Activated T-helper 1 cell treated with anti-CD3 and anti-CD28 coated beads, Interleukin-12 subunit alpha, Interleukin-12 subunit beta, Interleukin-2, Interleukin-4 antibody, amounts not matched to agents 30 ng/mL and 10 ng/mL and 1 ng/mL, durations not matched to agents 14 hours and 24 hours and 36 hours (primary cell): ENCODE measurements at regions not wholly inside any gene's neighbourhood (a gene's known extent, or its start where the extent isn't known, plus 50 kb on each side); places are given as distances from the start of the nearest gene placed in this dataset.
A peak's percentile ranks its signal among the peaks of the same experiment; 100 is the strongest.
"Not testable (repeated sequence)": the region's sequence is repeated elsewhere in the genome, so short reads cannot be mapped to it uniquely, and the experiment has no call there.

ENCODE experiments used
- DNase-seq: peaks from one replicate; pipeline ENCODE4 v3.0.0; 2021; ENCODE audit warnings: low spot score
- H3K27ac Mint-ChIP-seq: one replicate; pipeline ENCODE4 v1.8.0; 2021; ENCODE audit warnings: mild to moderate bottlenecking, mixed read lengths
- H3K27me3 Mint-ChIP-seq: one replicate; pipeline ENCODE4 v1.8.0; 2022; ENCODE audit warnings: mild to moderate bottlenecking, moderate library complexity, mixed read lengths; ENCODE audit not compliant: insufficient read depth
- H3K36me3 Mint-ChIP-seq: one replicate; pipeline ENCODE4 v1.8.0; 2021; ENCODE audit warnings: low read depth, mixed read lengths
- H3K4me1 Mint-ChIP-seq: one replicate; pipeline ENCODE4 v1.8.0; 2021; ENCODE audit warnings: low read depth, mixed read lengths
- H3K4me3 Mint-ChIP-seq: one replicate; pipeline ENCODE4 v1.8.0; 2021; ENCODE audit warnings: mild to moderate bottlenecking, moderate library complexity, mixed read lengths
- H3K9me3 Mint-ChIP-seq: one replicate; pipeline ENCODE4 v1.8.0; 2021; ENCODE audit warnings: mixed read lengths
- intact Hi-C: fragments of 100-400 bp; cut with micrococcal nuclease; formaldehyde crosslinking; loops from one replicate; pipeline ENCODE4 v1.15.1; 2024

DNA sequence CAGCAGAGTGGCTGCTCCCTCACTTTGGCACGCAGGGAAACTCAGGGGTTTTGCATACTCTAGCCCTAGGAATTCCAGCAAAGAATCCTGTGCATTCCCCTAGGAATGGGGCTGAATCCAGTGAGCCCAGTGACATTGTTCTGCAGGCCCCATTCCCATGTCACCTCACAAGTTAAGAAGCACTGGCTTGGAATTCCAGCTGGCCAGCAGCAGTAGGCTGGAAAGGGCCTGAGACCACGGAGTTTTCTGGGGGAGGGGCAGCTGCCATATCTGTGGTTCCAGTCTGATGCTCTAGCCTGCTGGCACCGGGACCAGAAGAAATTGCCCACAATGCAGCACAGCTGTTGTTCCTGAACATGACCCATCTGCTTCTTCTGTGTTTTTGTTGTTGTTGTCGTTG is 217.6 kb upstream of the DMRTA1 start:
- no peak overlapping the region for H3K4me3 Mint-ChIP-seq
- intact Hi-C loops: no loop called here
- H3K27me3 Mint-ChIP-seq: peaks cover 28% of the 10 kb centered on the region
- no peak for DNase-seq
- no peak overlapping the region for H3K27ac Mint-ChIP-seq
- H3K4me1 Mint-ChIP-seq: no peaks in the 10 kb centered on the region
- H3K36me3 Mint-ChIP-seq: peaks cover 2% of the 10 kb centered on the region
- H3K9me3 Mint-ChIP-seq: peaks cover 22% of the 10 kb centered on the region

DNA sequence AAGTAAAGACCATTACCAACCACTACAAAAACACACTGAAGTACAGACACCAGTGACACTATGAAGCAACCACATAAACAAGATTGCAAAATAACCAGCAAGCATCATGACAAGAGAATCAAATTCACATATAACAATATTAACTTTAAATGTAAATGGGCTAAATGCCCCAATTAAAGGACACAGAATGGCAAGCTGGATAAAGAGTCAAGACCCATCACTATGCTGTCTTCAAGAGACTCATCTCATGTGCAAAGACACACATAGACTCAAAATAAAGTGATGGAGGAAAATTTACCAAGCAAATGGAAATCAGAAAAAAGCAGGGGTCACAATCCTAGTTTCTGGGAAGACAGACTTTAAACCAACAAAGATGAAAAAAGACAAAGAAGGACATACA is 215.3 kb upstream of the DMRTA1 start:
- H3K4me1 Mint-ChIP-seq, H3K36me3 Mint-ChIP-seq, intact Hi-C loops, H3K27ac Mint-ChIP-seq, H3K4me3 Mint-ChIP-seq, DNase-seq: not testable (repeated sequence)
- Mint-ChIP-seq H3K27me3 (peaks cover 33% of the 10 kb centered on the region), H3K9me3 (peaks cover 22% of the 10 kb centered on the region)

- H3K36me3 Mint-ChIP-seq: peaks cover 2% of the 10 kb centered on the region
- H3K9me3 Mint-ChIP-seq: peaks cover 22% of the 10 kb centered on the region
- H3K4me1 Mint-ChIP-seq: peaks cover 9% of the 10 kb centered on the region
- DNase-seq: no peak
- intact Hi-C loops: no loop called here
- H3K27me3 Mint-ChIP-seq: peaks cover 32% of the 10 kb centered on the region
- H3K27ac Mint-ChIP-seq: no peak overlapping the region
- H3K4me3 Mint-ChIP-seq: no peak overlapping the region
Observed at GRCh38 chr9:22232971-22233370, 213.7 kb upstream of the DMRTA1 start.

DNA sequence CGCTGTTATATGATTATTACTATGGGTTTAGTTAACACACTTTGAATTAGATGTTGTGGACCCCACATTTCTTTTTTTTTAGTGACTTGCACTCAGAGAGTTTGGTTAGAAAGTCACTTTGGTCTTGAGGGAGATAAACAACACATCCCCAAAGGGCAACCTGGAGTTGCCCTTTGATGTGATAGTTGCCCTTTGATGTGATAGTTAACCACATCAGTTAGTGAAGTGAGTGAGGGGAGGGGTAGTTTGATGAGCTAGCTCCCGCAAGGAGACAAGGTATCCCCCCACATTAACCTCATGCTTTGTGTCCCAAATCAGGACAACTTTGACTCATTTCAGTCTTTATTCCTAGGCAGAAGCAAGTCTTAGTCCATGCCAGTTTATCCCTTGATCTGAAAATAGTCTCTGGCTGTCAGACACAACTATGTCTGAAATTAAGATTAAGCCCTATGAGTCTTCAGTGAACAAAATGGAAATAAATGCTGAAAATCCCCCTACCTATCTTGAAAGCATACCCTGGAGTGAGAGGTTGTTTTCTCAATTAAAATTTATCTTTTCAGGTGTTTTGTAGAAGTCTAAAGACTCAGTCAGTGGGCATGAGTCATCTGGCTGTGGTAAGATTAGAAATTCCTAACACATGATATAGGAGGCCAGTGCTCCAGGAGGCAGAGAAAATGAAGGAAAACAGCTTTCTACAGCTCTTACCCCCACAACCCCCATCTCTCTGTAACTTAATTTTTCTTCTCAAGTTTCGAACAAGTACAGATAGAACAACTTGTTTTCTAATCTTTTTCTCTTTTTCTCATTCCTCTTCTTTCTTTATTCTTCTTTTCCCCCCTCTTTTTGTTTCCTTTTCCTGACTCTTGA is 208.9 kb upstream of the DMRTA1 start:
- Mint-ChIP-seq H3K36me3 (no peaks in the 10 kb centered on the region), H3K4me3 (no peak overlapping the region), H3K27me3 (peaks cover 42% of the 10 kb centered on the region), H3K4me1 (peaks cover 50% of the 10 kb centered on the region), H3K27ac (no peak overlapping the region), H3K9me3 (peaks cover under 1% of the 10 kb centered on the region)
- DNase-seq: no peak
- intact Hi-C loops: loop anchor here (2.0 to 5.0 kb wide), 3 partner anchors 120 to 1915 kb away; partner anchors contain the start of gene CDKN2B

DNA sequence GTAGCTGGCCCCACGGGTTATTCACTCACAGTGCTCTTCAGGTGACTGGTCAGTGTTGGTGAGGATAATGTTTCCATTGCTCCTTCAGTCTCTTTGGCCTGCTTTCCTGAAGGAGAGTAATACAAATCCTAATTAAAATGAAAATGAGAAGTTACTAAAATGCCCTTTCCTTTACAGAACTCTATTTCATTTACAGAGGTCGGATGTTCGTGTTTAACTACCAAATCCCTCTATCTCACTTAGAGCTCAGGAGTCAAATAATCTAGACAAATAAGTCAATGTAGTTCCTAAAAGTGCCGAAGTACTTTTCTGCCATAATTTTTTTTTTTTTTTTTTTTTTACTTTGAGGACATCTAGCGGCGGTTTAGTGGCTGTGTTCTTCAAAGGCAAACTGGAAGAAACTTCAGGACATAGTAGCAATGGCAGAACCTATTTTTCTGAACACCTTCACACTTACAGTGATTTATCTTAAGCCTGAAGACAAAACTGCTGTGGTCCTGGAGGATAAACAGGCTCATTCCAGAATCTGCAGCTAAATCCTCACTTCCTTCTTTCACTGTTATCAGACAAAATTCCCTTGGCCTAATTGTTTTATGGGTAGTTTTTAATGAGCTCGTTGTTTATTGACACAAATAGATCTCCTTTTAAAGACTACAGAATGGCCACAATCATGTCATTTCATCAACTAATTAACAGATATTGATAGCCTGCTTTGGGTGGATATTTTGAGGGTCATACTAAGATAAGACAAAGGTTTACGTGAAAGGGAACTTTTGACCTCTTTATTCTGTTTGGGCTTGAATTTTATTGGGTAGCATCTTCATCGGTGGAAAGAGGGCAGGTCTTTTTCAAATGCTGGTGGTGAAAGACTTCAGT is 207.6 kb upstream of the DMRTA1 start:
- Mint-ChIP-seq H3K4me1 (peaks cover 50% of the 10 kb centered on the region), H3K4me3 (no peak overlapping the region), H3K9me3 (no peaks in the 10 kb centered on the region), H3K27me3 (peaks cover 43% of the 10 kb centered on the region), H3K36me3 (no peaks in the 10 kb centered on the region), H3K27ac (no peak overlapping the region)
- intact Hi-C loops: loop anchor here (1.0 to 5.0 kb wide), 4 partner anchors 122 to 1917 kb away; partner anchors contain the start of gene CDKN2B
- no peak for DNase-seq

DNA sequence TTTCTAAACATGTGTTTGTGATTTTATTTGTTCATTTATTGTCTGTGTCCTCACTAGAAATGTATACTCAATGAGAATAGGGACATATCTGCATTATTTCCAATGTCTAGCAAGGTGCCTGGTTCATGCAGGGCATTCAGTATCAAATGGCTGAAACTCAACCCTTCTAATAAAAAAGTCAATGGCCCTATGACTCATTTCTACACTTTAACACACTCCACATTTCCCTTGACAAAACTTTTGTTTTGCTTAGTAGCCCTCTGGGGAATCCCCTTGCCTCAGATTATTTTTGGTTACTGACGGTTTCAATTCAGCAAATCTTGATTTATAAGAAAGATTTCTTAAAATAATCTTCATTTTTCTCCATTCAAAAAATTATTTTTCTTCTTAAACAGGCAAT is 206.0 kb upstream of the DMRTA1 start:
- DNase-seq: peak; percentile 6
- H3K4me3 Mint-ChIP-seq: no peak overlapping the region

GRCh38 chr9:22241024-22241423 is 205.6 kb upstream of the DMRTA1 start:
- no peak overlapping the region for H3K4me3 Mint-ChIP-seq
- H3K27me3 Mint-ChIP-seq: peaks cover 41% of the 10 kb centered on the region
- no peak for DNase-seq
- H3K9me3 Mint-ChIP-seq: no peaks in the 10 kb centered on the region
- intact Hi-C loops: loop anchor here (2.0 to 10.0 kb wide), 4 partner anchors 32 to 906 kb away; partner anchors contain the start of gene KLHL9
- no peak overlapping the region for H3K27ac Mint-ChIP-seq
- H3K36me3 Mint-ChIP-seq: no peaks in the 10 kb centered on the region
- H3K4me1 Mint-ChIP-seq: peaks cover 50% of the 10 kb centered on the region

More for the DNA sequence above, 206.0 kb upstream of the DMRTA1 start:
- intact Hi-C loops: loop anchor here (1.0 to 10.0 kb wide), 7 partner anchors 32 to 906 kb away; partner anchors contain the start of gene KLHL9
- H3K27ac Mint-ChIP-seq: peak overlapping the region; percentile 59
- no peaks in the 10 kb centered on the region for H3K9me3 Mint-ChIP-seq
- peaks cover 43% of the 10 kb centered on the region for H3K27me3 Mint-ChIP-seq
- peaks cover 50% of the 10 kb centered on the region for H3K4me1 Mint-ChIP-seq
- H3K36me3 Mint-ChIP-seq: no peaks in the 10 kb centered on the region

DNA sequence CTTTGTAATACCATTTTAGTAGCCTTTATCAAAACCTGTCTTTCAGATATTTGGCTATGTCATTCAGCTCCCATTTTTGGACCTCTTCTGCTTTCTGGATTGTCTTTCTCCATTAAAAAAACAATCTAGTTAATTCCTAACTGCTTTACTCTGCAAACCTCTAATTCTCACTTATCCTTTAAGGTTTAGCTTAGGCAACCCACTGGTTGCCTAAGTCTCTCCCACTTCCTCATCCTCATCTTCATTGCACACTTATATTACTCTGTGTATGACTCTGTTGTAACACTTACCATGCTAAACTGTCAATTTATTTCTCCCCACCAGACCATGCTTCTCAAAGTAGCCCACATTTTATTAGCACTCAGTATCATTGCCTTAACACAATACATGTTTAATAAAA is 205.0 kb upstream of the DMRTA1 start:
- no peaks in the 10 kb centered on the region for H3K9me3 Mint-ChIP-seq
- intact Hi-C loops: loop anchor here (2.0 to 10.0 kb wide), 4 partner anchors 33 to 907 kb away; partner anchors contain the start of gene KLHL9
- peaks cover 45% of the 10 kb centered on the region for H3K27me3 Mint-ChIP-seq
- H3K4me1 Mint-ChIP-seq: peaks cover 50% of the 10 kb centered on the region
- H3K4me3 Mint-ChIP-seq: no peak overlapping the region
- DNase-seq: no peak
- no peaks in the 10 kb centered on the region for H3K36me3 Mint-ChIP-seq
- H3K27ac Mint-ChIP-seq: no peak overlapping the region

DNA sequence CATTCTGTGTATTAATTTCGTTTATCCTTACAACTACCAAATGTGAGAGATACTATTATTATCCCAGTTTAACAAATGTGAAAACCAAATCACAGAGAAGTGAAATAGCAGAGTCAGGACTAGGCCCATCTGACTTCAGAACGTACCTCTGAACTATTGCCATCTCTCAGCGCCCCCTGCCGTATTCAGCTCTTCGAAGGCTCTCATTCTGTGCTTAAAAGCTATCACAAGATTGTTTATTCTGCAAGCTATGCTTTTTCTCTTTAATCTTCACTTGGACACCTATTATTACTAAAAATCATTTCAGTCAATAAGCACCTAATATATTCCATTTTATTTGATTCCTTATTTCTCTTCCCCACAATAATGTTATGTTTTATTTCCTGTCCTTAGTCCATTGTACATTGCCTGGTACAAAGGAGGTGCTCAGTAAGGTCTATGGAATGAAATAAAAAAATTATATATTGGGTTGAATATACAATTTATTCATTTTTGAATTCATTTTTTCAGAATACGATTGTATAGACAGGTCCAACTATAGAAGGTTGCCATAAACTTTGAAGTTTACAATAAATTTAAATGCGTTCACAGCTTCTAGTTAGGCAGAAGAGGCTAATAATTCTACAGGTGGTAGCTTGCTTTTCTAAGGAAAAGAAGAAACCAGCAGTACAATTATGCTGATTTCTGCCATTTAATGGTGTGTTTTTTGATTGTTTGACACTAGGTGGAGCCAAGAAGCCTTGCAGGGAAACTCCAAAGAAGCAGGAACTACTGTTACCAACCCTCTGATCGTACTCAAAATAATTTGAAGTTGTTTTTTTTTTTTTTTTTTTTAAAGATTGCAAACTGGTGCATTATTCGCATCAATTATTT is 202.2 kb upstream of the DMRTA1 start:
- H3K9me3 Mint-ChIP-seq: no peaks in the 10 kb centered on the region
- H3K27ac Mint-ChIP-seq: no peak overlapping the region
- H3K27me3 Mint-ChIP-seq: peaks cover 61% of the 10 kb centered on the region
- H3K36me3 Mint-ChIP-seq: no peaks in the 10 kb centered on the region
- no peak for DNase-seq
- peaks cover 28% of the 10 kb centered on the region for H3K4me1 Mint-ChIP-seq
- H3K4me3 Mint-ChIP-seq: no peak overlapping the region
- intact Hi-C loops: loop anchor here (1.0 to 10.0 kb wide), 5 partner anchors 208 to 910 kb away; partner anchors contain the start of gene KLHL9

DNA sequence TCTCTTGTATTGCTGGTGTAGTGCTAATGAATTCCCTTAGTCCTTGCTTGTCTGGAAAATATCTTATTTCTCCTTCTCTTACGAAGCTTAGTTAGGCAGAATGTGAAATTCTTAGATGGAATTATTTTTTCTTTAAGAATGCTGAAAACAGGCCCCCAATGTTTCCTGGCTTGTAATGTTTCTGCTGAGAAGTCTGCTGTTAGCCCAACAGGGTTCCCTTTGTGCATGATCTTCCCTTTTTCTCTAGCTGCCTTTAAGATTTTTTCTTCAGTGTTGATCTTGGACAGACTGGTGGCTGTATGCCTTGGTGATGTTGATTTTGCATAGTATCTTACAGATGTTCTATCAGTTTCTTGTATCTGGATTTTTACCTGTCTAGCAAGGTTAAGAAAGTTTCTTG is 191.3 kb upstream of the DMRTA1 start:
- peaks cover 11% of the 10 kb centered on the region for H3K9me3 Mint-ChIP-seq
- no peaks in the 10 kb centered on the region for H3K4me1 Mint-ChIP-seq
- intact Hi-C loops: no loop called here
- no peaks in the 10 kb centered on the region for H3K36me3 Mint-ChIP-seq
- no peak for DNase-seq
- H3K27ac Mint-ChIP-seq: no peak overlapping the region
- H3K27me3 Mint-ChIP-seq: peaks cover 8% of the 10 kb centered on the region
- H3K4me3 Mint-ChIP-seq: no peak overlapping the region

- Mint-ChIP-seq H3K27ac (no peak overlapping the region), H3K4me1 (no peaks in the 10 kb centered on the region), H3K9me3 (peaks cover 11% of the 10 kb centered on the region), H3K36me3 (no peaks in the 10 kb centered on the region), H3K4me3 (no peak overlapping the region), H3K27me3 (peaks cover 5% of the 10 kb centered on the region)
- no peak for DNase-seq
- intact Hi-C loops: no loop called here
Observed at GRCh38 chr9:22256381-22256780, 190.2 kb upstream of the DMRTA1 start.
